Fibroblast of lung (primary cell): ENCODE measurements at regions not wholly inside any gene's neighbourhood (a gene's known extent, or its start where the extent isn't known, plus 50 kb on each side); places are given as distances from the start of the nearest gene placed in this dataset.

Experiments used
- DNase-seq, 2 donors: peaks; one replicate each; pipeline versions ENCODE4 v3.0.0 to v3.0.0-alpha.2; 2010; ENCODE audit warnings: low read depth in 2 of 2
- H2AFZ ChIP-seq: 2 replicates; pipeline ENCODE4 v1.5.1; 2012; ENCODE audit warnings: low read length, control low read depth, inconsistent platforms
- H3K27ac ChIP-seq: 2 replicates; pipeline ENCODE4 v1.5.1; 2011; ENCODE audit warnings: low read length, control low read depth; ENCODE audit not compliant: insufficient read depth
- H3K27me3 ChIP-seq: 2 replicates; pipeline ENCODE4 v1.5.1; 2011; ENCODE audit warnings: mild to moderate bottlenecking, low read length; ENCODE audit not compliant: control insufficient read depth, insufficient read depth
- H3K36me3 ChIP-seq: 2 replicates; pipeline ENCODE4 v1.5.1; 2011; ENCODE audit warnings: low read length; ENCODE audit not compliant: control insufficient read depth, insufficient read depth
- H3K4me1 ChIP-seq: 2 replicates; pipeline ENCODE4 v1.5.1; 2011; ENCODE audit warnings: low read length; ENCODE audit not compliant: control insufficient read depth, insufficient read depth; ENCODE audit errors: extremely low read depth
- H3K4me2 ChIP-seq: 2 replicates; pipeline ENCODE4 v1.5.1; 2011; ENCODE audit warnings: low read length, control low read depth; ENCODE audit not compliant: insufficient read depth; ENCODE audit errors: extremely low read depth
- H3K4me3 ChIP-seq, 4 experiments: fragments of 200-600 bp in 1 of 4; sonication (generic) in 1 of 4; replicated peaks in 1 of 4; 2 replicates each; pipeline ENCODE4 v1.5.1; 2011 to 2016; ENCODE audit warnings: low read length in 4 of 4, low read depth in 3 of 4, mild to moderate bottlenecking in 3 of 4, control low read depth in 2 of 4, inconsistent platforms in 1 of 4, mixed read lengths in 1 of 4; ENCODE audit not compliant: insufficient read depth in 1 of 4; ENCODE audit errors: control extremely low read depth in 1 of 4
- H3K79me2 ChIP-seq: 2 replicates; pipeline ENCODE4 v1.5.1; 2012; ENCODE audit warnings: mild to moderate bottlenecking, low read length, inconsistent platforms; ENCODE audit not compliant: control insufficient read depth, insufficient read depth
- H3K9ac ChIP-seq: 2 replicates; pipeline ENCODE4 v1.5.1; 2011; ENCODE audit warnings: mild to moderate bottlenecking, low read length, control low read depth; ENCODE audit not compliant: insufficient read depth
- H3K9me3 ChIP-seq: 2 replicates; pipeline ENCODE4 v1.5.1; 2012; ENCODE audit warnings: low read depth, low read length; ENCODE audit not compliant: control insufficient read depth, insufficient read depth
- H4K20me1 ChIP-seq: 2 replicates; pipeline ENCODE4 v1.5.1; 2011; ENCODE audit warnings: low read length; ENCODE audit not compliant: control insufficient read depth, insufficient read depth; ENCODE audit errors: extremely low read depth
- CTCF ChIP-seq, 2 donors: IDR thresholded peaks in 1 of 2; conservative IDR thresholded peaks in 1 of 2; 1 replicate in 1 of 2; 2 replicates in 1 of 2; pipeline ENCODE4 v1.5.1; 2011 to 2012; ENCODE audit warnings: low read length in 2 of 2, control low read depth in 1 of 2, inconsistent platforms in 1 of 2, low read depth in 1 of 2, mild to moderate bottlenecking in 1 of 2
- EZH2 ChIP-seq: IDR thresholded peaks from 2 replicates; pipeline ENCODE4 v1.5.1; 2012; ENCODE audit warnings: low read length, control low read depth, mild to moderate bottlenecking; ENCODE audit errors: missing control alignments

GRCh38 chr9:24436761-24437160 lies 108.9 kb downstream of the IZUMO3 start:
- no peak for TF ChIP-seq EZH2
- no peak for TF ChIP-seq CTCF (conservative IDR thresholded peaks at IDR 0.05 in 1 of 2, IDR thresholded peaks at IDR 0.05 in 1 of 2; ENCODE audit: low read depth in 1 of 2, low read length in 2 of 2)

GRCh38 chr9:24434183-24434582 lies 111.5 kb downstream of the IZUMO3 start:
- Histone ChIP-seq H4K20me1 (no peaks in the 10 kb centered on the region), H3K9ac (no peak overlapping the region), H3K4me2 (no peak overlapping the region), H3K9me3 (no peaks in the 10 kb centered on the region), H2AFZ (no peak overlapping the region), H3K27me3 (no peaks in the 10 kb centered on the region), H3K27ac (no peak overlapping the region), H3K4me1 (no peaks in the 10 kb centered on the region), H3K79me2 (no peaks in the 10 kb centered on the region), H3K4me3 (no peak overlapping the region), H3K36me3 (no peaks in the 10 kb centered on the region)
- no peak for DNase-seq
- TF ChIP-seq CTCF (conservative IDR thresholded peaks at IDR 0.05 in 1 of 2, IDR thresholded peaks at IDR 0.05 in 1 of 2; ENCODE audit: low read depth in 1 of 2, low read length in 2 of 2) (no peak), EZH2 (no peak)

More at GRCh38 chr9:24436761-24437160, 108.9 kb downstream of the IZUMO3 start:
- Histone ChIP-seq H3K9ac (no peak overlapping the region), H3K27me3 (no peaks in the 10 kb centered on the region), H3K4me2 (no peak overlapping the region), H3K4me1 (no peaks in the 10 kb centered on the region), H2AFZ (no peak overlapping the region), H3K36me3 (no peaks in the 10 kb centered on the region), H3K4me3 (no peak overlapping the region), H3K9me3 (no peaks in the 10 kb centered on the region), H4K20me1 (no peaks in the 10 kb centered on the region), H3K27ac (no peak overlapping the region), H3K79me2 (no peaks in the 10 kb centered on the region)
- peak in 1 of 2 donors; percentile 12 for DNase-seq

GRCh38 chr9:24416136-24416535 lies 129.6 kb downstream of the IZUMO3 start:
- Histone ChIP-seq H3K9ac (no peak overlapping the region), H4K20me1 (no peaks in the 10 kb centered on the region), H3K4me2 (no peak overlapping the region), H3K4me3 (no peak overlapping the region), H3K9me3 (no peaks in the 10 kb centered on the region), H3K36me3 (no peaks in the 10 kb centered on the region), H3K79me2 (no peaks in the 10 kb centered on the region), H3K27ac (no peak overlapping the region), H2AFZ (no peak overlapping the region), H3K4me1 (no peaks in the 10 kb centered on the region), H3K27me3 (no peaks in the 10 kb centered on the region)
- peak in 1 of 2 donors; percentile 45 for DNase-seq
- no peak for TF ChIP-seq CTCF (conservative IDR thresholded peaks at IDR 0.05 in 1 of 2, IDR thresholded peaks at IDR 0.05 in 1 of 2; ENCODE audit: low read depth in 1 of 2, low read length in 2 of 2)
- TF ChIP-seq EZH2, result no peak
